GM12872 (cell line): ENCODE measurements at regions not wholly inside any gene's neighbourhood (a gene's known extent, or its start where the extent isn't known, plus 50 kb on each side); places are given as distances from the start of the nearest gene placed in this dataset.

Source experiments
- CTCF ChIP-seq: IDR thresholded peaks from 3 replicates; pipeline ENCODE4 v1.5.1; 2011; ENCODE audit warnings: low read depth, mild to moderate bottlenecking, low read length, moderate library complexity; ENCODE audit not compliant: insufficient read depth

GRCh38 chr5:117801583-117801982 lies 1186.8 kb downstream of the DTWD2 start:
- no peak for TF ChIP-seq CTCF

- no peak for TF ChIP-seq CTCF
Observed at GRCh38 chr5:117800261-117800660, 1188.1 kb downstream of the DTWD2 start.

GRCh38 chr5:117794847-117795246 lies 1193.5 kb downstream of the DTWD2 start:
- TF ChIP-seq CTCF, result no peak

- TF ChIP-seq CTCF, result no peak
Observed at GRCh38 chr5:117793963-117794362, 1194.4 kb downstream of the DTWD2 start.

GRCh38 chr5:117792476-117792875 lies 1195.9 kb downstream of the DTWD2 start:
- TF ChIP-seq CTCF, result no peak

GRCh38 chr5:117788596-117788995 lies 1199.8 kb downstream of the DTWD2 start:
- TF ChIP-seq CTCF, result no peak

GRCh38 chr5:117779171-117779570 lies 1204.5 kb upstream of the SEMA6A start:
- no peak for TF ChIP-seq CTCF

DNA sequence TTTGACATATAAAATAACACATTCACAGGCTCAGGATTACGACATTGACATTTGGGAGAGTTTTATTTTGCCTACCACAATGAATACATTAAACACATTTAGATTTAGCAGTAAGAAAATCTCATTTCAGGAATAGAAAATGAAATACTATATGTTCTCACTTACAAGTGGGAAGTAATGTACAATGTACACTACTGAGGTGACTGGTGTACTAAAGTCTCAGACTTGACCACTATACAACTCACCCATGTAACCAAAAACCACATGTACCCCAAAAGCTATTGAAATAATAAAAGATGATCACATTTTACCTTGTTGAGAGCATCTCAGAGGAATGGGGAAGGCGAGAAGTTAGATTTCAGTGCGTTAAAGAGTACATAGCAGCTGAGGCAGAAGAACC lies 1202.4 kb upstream of the SEMA6A start:
- no peak for TF ChIP-seq CTCF
